Dermis blood vessel endothelial cell (primary cell): ENCODE measurements at regions not wholly inside any gene's neighbourhood (a gene's known extent, or its start where the extent isn't known, plus 50 kb on each side); places are given as distances from the start of the nearest gene placed in this dataset.

ENCODE experiments used
- DNase-seq: peaks from one replicate; pipeline ENCODE4 v3.0.0; 2010

- no peak for DNase-seq
Observed at GRCh38 chr11:121898903-121899302, 217.1 kb downstream of the BLID start.

DNA sequence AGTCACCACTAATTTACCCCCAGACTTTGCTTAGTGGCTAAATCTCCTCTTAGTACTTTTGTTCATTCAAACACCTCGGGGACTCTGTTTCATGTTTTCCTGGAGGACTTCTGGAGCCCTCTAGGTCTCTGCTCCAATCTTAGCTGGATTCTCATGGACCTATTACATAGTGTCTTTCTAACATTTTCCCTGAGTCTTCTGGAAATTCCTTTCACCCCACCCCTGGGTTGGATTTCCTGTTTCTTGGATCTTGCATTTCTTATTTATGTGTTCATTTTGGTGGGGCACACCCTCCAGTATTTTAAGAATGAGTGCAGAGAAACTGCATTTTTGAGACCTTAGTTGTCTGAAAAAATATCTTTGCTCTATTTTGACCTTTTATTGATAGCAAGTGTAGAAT is 220.1 kb downstream of the BLID start:
- no peak for DNase-seq

DNA sequence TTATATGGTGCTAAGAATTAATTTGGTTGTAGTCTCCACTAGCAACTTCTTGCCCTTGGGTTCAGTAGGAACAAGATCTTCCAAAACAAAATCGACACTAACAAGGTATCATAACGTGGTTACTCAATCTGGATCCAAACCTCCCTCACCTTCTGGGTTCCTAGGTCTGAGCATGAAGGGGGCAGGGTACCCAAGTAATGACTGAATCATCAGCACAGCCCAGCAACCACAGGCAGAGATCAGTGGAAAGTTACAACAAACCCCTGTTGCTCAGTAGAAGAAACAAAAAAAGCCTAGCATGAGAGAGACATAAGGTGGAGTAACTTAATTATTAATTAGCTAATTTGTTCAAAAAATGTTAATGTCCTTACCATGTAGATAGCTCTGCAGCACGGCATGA is 221.4 kb downstream of the BLID start:
- no peak for DNase-seq

DNA sequence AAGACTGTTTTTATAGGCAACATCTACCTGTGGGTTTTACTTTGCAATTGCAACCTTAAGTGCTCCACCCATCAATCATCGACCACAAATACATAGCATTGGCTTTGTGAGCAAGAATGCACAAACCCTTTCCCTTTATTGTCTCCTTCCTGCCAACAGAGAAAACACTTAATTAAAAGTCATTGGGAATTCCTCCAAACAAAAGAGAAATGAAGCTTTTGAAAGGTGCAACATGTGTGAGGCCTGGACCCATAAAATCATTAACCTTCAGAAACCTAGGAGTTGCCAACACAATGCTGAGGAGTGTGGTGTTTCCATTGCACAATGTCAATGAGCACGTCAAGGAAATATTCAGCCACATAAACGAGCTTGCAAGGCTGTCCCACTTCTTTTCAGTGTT is 223.2 kb downstream of the BLID start:
- DNase-seq: peak; percentile 8

DNA sequence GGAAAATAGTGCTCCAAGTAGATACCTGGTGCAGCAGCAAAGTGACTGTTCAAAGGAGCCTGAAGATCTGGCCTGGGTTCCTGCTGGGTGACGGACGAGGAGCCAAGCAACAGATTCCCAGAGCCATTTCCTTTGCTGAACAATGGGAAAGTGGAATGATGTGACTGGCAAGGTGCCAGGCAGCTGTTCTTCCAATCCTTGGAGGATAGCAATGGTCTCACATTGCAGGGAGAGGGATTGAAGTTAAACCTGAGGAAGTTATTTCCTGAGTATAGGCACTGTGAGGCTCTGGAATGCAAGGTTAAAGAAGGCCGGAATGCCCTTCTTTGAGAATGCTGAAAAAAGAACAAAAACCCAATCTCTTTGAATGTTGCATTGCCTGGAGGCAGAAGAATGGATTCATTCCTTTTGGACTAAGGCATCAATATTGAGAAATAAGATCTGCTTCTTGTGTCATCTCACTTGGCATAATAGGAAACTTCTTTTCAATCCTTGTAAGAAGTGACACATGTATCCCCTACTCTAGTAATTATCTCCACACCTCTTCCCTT is 223.8 kb downstream of the BLID start:
- DNase-seq: peak; percentile 86

DNA sequence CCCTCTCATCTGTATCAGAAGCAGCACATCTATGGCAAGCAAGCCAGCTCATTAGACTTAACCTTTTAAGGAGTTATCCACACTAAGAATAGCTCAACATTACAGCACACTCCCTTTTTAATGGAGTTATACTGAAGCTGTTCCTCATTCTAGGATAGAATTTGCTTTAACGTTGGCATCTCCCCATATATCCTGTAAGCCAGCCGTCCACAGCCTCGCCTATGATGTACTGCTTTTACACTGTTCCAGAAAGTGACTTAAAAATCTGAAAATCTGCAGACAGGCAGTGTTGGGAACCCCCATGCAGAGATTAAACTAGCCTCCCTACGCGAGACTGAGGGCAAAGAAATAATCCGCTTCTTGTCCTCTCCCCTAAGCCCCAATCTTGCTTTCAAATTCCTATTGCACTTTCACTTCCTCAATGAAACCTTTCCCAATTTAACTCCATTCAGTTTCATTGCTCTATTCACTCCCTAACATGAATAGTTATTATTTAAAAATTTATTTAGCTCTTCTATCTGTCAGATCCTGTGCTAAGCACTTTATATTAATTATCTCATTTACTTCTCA is 225.0 kb downstream of the BLID start:
- DNase-seq: no peak

DNA sequence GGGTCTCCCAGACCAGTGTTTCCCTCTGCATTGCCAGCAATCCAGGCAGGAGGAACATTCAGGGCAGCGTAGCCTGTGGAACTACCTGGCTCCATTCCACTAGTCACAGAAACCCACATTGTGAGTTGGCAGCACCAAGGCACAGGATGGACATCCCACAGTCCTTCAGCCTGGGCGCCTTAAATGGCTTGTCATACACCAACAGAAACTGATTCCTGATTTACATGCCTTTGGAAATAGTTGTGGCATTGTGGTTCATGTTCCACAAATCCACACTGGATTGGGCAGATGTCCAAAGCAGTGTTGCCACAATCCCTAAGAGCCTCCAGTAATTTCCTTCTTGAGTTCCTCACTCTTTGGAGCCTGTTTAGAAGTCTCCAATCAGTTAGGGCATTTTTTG is 225.6 kb downstream of the BLID start:
- DNase-seq: no peak

DNA sequence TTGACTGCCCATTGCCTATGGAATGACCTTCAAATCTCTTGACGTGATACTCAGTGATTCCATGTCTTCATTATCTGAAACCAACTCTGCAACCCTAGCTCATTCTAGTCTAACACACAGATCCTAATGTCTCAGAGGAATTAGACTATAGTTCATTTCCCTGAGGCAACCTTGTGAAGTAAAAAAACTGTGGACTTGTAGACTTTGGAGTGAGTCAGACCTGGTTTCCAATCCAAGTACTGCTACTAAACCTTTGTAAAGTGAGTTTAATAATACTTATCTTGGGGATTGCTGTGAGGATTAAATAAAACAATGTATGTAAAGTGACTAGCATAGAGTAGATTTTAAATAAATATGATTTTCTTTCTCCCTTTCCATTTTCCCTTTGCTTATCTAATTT is 226.1 kb downstream of the BLID start:
- no peak for DNase-seq

GRCh38 chr11:121889186-121889585 is 226.8 kb downstream of the BLID start:
- no peak for DNase-seq

DNA sequence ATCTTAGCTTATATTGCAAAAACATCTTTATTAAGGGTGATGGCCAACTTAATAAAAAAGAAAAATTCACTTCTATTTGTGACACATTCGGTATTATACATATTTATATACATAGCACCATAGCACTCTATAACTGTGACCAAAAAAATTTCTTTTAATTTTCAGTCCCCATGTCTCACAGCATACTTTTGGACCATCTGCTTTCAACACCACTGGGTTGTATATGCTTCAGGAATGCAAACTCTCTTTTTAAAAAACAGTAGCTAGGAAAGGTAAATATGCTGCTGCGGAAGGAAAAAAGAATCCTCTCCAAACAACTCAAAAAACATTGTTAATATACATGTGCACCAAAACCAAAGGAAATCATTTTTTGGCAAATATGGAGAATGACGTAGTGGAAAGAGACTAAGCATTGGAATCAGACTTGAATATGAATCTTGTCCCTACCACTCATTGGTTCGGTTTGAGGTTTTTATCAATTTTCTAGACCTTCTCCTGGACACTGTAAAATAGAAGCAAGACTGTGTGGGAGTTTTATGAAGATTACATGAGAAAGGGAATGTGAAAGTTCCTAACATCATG is 227.9 kb downstream of the BLID start:
- DNase-seq: no peak

- no peak for DNase-seq
Observed at GRCh38 chr11:121887569-121887968, 228.4 kb downstream of the BLID start.

- no peak for DNase-seq
Observed at GRCh38 chr11:121886996-121887395, 229.0 kb downstream of the BLID start.

- DNase-seq: no peak
Observed at GRCh38 chr11:121886005-121886734, 229.8 kb downstream of the BLID start.

- DNase-seq: no peak
Observed at GRCh38 chr11:121884626-121885025, 231.4 kb downstream of the BLID start.

- no peak for DNase-seq
Observed at GRCh38 chr11:121881806-121882205, 234.2 kb downstream of the BLID start.

- DNase-seq: no peak
Observed at GRCh38 chr11:121877152-121877551, 238.9 kb downstream of the BLID start.

- DNase-seq: no peak
Observed at GRCh38 chr11:121873766-121874165, 242.2 kb downstream of the BLID start.

DNA sequence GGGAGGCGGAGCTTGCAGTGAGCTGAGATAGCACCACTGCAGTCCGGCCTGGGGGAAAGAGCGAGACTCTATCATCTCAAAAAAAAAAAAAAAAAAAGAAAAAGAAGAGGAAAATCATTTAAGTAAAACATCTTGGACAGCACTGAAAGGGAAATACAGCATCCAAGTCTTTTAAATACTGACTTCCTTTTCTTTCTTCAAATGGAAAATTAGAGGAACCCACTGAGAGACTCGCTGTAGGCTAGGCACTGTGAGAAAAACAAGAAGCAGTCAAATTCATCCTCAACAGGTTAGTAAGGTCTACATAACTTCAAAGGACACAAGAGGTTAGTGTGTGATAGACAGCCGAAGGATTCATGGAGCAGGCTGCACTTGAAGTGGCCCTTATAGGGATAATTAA is 243.7 kb downstream of the BLID start:
- DNase-seq: no peak

DNA sequence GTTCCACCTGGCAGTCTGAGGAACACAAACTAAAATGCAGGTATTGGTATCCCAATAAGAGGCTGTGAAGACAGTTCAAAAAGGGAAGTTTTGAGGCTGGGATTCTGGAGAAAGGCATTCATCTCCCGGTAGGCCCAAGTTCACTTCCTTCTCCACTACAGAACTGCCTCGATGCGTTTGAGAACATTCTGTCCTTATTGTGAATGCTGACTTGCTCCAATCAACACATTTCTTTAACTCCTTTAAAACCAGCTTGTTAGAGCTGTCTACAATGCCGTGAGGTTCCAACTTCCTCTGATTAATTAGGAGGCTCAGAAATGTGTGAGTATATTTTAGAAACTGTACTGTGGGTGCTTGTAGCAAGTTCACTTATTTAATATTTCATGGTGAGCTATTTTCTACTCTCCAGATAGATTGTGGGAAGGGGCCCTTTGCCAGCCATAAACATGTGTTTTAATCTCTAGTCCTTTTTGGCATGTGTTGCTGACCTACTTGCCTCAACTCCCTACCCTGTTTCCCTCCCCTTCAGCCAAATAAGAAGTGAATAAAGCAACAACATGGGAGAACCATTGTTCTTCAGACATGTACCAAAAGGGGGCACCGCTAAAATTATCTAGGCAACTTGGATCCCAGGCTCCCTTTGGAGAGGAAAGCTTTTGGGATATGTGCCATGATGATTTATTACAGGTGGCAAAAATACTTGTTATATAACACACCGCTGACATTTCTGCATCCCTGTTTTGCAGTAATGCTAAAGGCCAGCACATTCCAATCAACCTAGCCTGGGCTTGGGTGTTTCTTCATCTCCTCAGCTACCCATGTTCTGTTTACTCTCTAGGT is 245.6 kb downstream of the BLID start:
- no peak for DNase-seq

DNA sequence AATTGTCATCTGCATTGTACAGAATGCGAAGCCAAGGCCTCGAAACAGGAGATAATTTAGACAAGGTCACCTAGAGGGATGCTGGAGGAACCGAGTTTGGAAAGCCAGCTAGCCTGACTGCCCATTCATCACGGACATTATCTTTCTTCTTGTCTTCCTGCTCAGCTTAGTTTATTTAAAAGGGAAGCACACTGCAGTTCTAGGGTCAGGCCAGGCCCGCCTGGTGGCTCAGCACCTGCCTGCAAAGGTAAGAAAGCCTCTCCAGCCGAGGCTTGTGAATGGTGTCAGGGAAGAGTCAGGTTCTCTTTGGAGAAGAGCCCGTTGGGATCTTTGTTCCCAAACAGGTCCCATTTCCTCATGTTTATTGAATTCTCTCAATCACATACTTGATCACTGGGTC is 246.5 kb downstream of the BLID start:
- DNase-seq: no peak

DNA sequence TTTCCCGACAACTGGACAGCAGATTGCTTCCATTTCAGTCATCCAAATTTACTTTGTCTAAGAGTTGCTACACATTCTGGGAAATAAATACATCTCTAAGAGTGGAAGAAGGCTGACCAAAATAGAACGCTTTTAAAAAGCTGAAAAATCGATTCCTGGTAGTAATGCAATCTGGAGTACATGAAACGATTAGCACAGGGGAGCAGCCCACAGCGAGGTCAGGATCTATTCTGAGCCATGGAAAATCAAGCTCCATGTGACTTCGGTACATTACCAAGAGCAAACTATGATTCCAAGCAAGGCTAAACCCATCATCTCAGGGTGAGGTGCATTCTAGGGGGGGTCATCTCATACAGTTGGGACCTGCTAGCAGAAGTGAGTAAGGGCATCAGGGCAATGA is 249.3 kb downstream of the BLID start:
- DNase-seq: no peak

- no peak for DNase-seq
Observed at GRCh38 chr11:121864660-121865059, 251.4 kb downstream of the BLID start.

GRCh38 chr11:121863126-121863525 is 252.9 kb downstream of the BLID start:
- no peak for DNase-seq
